ENCODE measurements at regions not wholly inside any gene's neighbourhood (a gene's known extent, or its start where the extent isn't known, plus 50 kb on each side); places are given as distances from the start of the nearest gene placed in this dataset.
"Not testable (repeated sequence)": the region's sequence is repeated elsewhere in the genome, so short reads cannot be mapped to it uniquely, and the experiment has no call there.

- TF ChIP-seq, protein P1, sequence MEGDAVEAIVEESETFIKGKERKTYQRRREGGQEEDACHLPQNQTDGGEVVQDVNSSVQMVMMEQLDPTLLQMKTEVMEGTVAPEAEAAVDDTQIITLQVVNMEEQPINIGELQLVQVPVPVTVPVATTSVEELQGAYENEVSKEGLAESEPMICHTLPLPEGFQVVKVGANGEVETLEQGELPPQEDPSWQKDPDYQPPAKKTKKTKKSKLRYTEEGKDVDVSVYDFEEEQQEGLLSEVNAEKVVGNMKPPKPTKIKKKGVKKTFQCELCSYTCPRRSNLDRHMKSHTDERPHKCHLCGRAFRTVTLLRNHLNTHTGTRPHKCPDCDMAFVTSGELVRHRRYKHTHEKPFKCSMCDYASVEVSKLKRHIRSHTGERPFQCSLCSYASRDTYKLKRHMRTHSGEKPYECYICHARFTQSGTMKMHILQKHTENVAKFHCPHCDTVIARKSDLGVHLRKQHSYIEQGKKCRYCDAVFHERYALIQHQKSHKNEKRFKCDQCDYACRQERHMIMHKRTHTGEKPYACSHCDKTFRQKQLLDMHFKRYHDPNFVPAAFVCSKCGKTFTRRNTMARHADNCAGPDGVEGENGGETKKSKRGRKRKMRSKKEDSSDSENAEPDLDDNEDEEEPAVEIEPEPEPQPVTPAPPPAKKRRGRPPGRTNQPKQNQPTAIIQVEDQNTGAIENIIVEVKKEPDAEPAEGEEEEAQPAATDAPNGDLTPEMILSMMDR (IDR thresholded peaks at IDR 0.05; ENCODE audit: insufficient read depth, low read length, missing control alignments): no peak
- DNase-seq (ENCODE audit: low read depth, low spot score): no peak
- ChIA-PET CTCF (interaction anchor here (1.5 kb wide), 1 partner anchor 20 kb away, joined by 4 read pairs; no protein-coding TSS in a partner anchor), POLR2A (no interaction called here)
- H3K4me3 ChIP-seq (ENCODE audit: low read depth, low read length): no peak overlapping the region
Measured at GRCh38 chr2:38486213-38487026, 109.3 kb upstream of the ATL2 start.

DNA sequence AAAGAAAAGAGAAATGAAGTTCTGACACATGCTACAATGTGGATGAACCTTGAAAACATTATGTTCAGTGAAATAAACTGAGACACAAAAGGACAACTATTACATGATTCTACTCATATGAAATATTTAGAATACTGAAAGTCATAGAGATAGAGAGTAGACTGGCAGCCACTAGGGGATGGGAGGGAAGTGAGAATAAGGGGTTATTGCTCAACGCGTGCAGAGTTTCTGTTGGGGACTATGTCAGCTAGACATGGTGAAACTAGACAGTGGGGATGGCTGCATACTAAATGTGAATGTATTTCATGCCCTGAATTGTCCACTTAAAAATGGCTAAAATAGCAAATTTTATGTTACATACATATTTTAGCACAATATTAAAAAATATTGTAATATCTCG, 108.7 kb upstream of the ATL2 start:
- TF ChIP-seq, protein P1 (IDR thresholded peaks at IDR 0.05; ENCODE audit: insufficient read depth, low read length, missing control alignments): no peak
- H3K4me3 ChIP-seq (ENCODE audit: low read depth, low read length): no peak overlapping the region
- no peak for DNase-seq (ENCODE audit: low read depth, low spot score)
- POLR2A ChIA-PET: no interaction called here
- CTCF ChIA-PET: interaction anchor here (1.5 kb wide), 1 partner anchor 19 kb away, joined by 4 read pairs; no protein-coding TSS in a partner anchor

GRCh38 chr2:38484957-38485356, 107.9 kb upstream of the ATL2 start:
- TF ChIP-seq, protein P1 (IDR thresholded peaks at IDR 0.05; ENCODE audit: insufficient read depth, low read length, missing control alignments): no peak
- no peak for DNase-seq (ENCODE audit: low read depth, low spot score)
- no peak overlapping the region for H3K4me3 ChIP-seq (ENCODE audit: low read depth, low read length)
- ChIA-PET CTCF (no interaction called here), POLR2A (no interaction called here)

GRCh38 chr2:38483776-38484501, 106.9 kb upstream of the ATL2 start:
- CTCF ChIA-PET: interaction anchor here (1.2 kb wide), 1 partner anchor 18 kb away, joined by 3 read pairs; no protein-coding TSS in a partner anchor

GRCh38 chr2:38482710-38483109, 105.6 kb upstream of the ATL2 start:
- POLR2A ChIA-PET; CTCF ChIA-PET; DNase-seq (ENCODE audit: low read depth, low spot score); H3K4me3 ChIP-seq (ENCODE audit: low read depth, low read length): not testable (repeated sequence)

More at GRCh38 chr2:38483776-38484501, 106.9 kb upstream of the ATL2 start:
- no peak overlapping the region for H3K4me3 ChIP-seq (ENCODE audit: low read depth, low read length)
- no peak for DNase-seq (ENCODE audit: low read depth, low spot score)
- POLR2A ChIA-PET: no interaction called here
- TF ChIP-seq, protein P1 (IDR thresholded peaks at IDR 0.05; ENCODE audit: insufficient read depth, low read length, missing control alignments): no peak

- CTCF ChIA-PET: interaction anchor here (1.7 kb wide), 1 partner anchor 56 kb away, joined by 4 read pairs; no protein-coding TSS in a partner anchor
- no peak overlapping the region for H3K4me3 ChIP-seq (ENCODE audit: low read depth, low read length)
- POLR2A ChIA-PET: no interaction called here
- TF ChIP-seq, protein P1 (IDR thresholded peaks at IDR 0.05; ENCODE audit: insufficient read depth, low read length, missing control alignments): no peak
- no peak for DNase-seq (ENCODE audit: low read depth, low spot score)
Measured at GRCh38 chr2:38480617-38481016, 103.5 kb upstream of the ATL2 start.

All from AG04449 (cell line).